ENCODE measurements at regions not wholly inside any gene's neighbourhood (a gene's known extent, or its start where the extent isn't known, plus 50 kb on each side); places are given as distances from the start of the nearest gene placed in this dataset.

- no peak overlapping the region for H3K9ac ChIP-seq
- no peaks in the 10 kb centered on the region for H3K36me3 ChIP-seq (ENCODE audit: control insufficient read depth, insufficient read depth, low read length)
- no peaks in the 10 kb centered on the region for H3K79me2 ChIP-seq
- H3K27ac ChIP-seq = no peak overlapping the region
- H3K4me3 ChIP-seq (ENCODE audit: low read depth, low read length) = no peak overlapping the region
- H2AFZ ChIP-seq = no peak overlapping the region
- H3K9me3 ChIP-seq (ENCODE audit: control insufficient read depth, low read length) = no peaks in the 10 kb centered on the region
- no peak overlapping the region for H3K4me2 ChIP-seq (ENCODE audit: low read length)
- no peak for TF ChIP-seq CTCF (IDR thresholded peaks at IDR 0.05)
- H3K4me1 ChIP-seq = no peaks in the 10 kb centered on the region
- no peaks in the 10 kb centered on the region for H3K27me3 ChIP-seq (ENCODE audit: control insufficient read depth, insufficient read depth, low read length)
Measured at GRCh38 chr5:73998489-73998888, 372.5 kb downstream of the ARHGEF28 start.

GRCh38 chr5:73997960-73998359 lies 372.0 kb downstream of the ARHGEF28 start:
- no peaks in the 10 kb centered on the region for H3K36me3 ChIP-seq (ENCODE audit: control insufficient read depth, insufficient read depth, low read length)
- no peaks in the 10 kb centered on the region for H3K27me3 ChIP-seq (ENCODE audit: control insufficient read depth, insufficient read depth, low read length)
- TF ChIP-seq CTCF (IDR thresholded peaks at IDR 0.05) = no peak
- no peak overlapping the region for H3K27ac ChIP-seq
- H3K9me3 ChIP-seq (ENCODE audit: control insufficient read depth, low read length) = peaks cover 1% of the 10 kb centered on the region
- H2AFZ ChIP-seq = no peak overlapping the region
- no peak overlapping the region for H3K4me2 ChIP-seq (ENCODE audit: low read length)
- no peak overlapping the region for H3K9ac ChIP-seq
- no peaks in the 10 kb centered on the region for H3K4me1 ChIP-seq
- no peaks in the 10 kb centered on the region for H3K79me2 ChIP-seq
- H3K4me3 ChIP-seq (ENCODE audit: low read depth, low read length) = no peak overlapping the region

- no peak overlapping the region for H3K27ac ChIP-seq
Measured at GRCh38 chr5:73996151-73996755, 370.3 kb downstream of the ARHGEF28 start.

DNA sequence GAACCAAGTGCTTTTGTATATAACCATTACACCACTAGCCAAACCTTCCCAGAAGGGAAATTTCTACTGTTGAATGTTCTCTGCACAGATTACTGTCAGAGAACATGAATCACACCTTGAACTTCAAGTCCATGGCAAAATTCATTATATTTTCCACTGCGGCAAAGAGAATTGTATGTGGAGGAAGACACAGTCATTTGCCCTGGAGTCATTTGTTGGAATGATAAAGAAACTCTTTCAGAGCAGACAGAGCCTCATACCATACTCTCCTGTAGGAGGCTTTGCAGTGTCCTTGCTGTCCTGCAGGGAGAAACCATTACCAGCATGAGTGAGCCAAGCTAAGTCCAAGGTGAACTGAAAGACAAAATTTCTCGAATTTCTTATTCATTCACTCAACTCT lies 369.0 kb downstream of the ARHGEF28 start:
- H3K27ac ChIP-seq = no peak overlapping the region
- H3K36me3 ChIP-seq (ENCODE audit: control insufficient read depth, insufficient read depth, low read length) = no peaks in the 10 kb centered on the region
- no peak for TF ChIP-seq CTCF (IDR thresholded peaks at IDR 0.05)
- no peak overlapping the region for H3K4me2 ChIP-seq (ENCODE audit: low read length)
- no peak overlapping the region for H3K4me3 ChIP-seq (ENCODE audit: low read depth, low read length)
- H3K4me1 ChIP-seq = peaks cover 7% of the 10 kb centered on the region
- no peak overlapping the region for H2AFZ ChIP-seq
- no peaks in the 10 kb centered on the region for H3K79me2 ChIP-seq
- H3K9me3 ChIP-seq (ENCODE audit: control insufficient read depth, low read length) = peaks cover 2% of the 10 kb centered on the region
- no peaks in the 10 kb centered on the region for H3K27me3 ChIP-seq (ENCODE audit: control insufficient read depth, insufficient read depth, low read length)
- H3K9ac ChIP-seq = no peak overlapping the region

More at GRCh38 chr5:73996151-73996755, 370.3 kb downstream of the ARHGEF28 start:
- Histone ChIP-seq H2AFZ (no peak overlapping the region), H3K4me2 (ENCODE audit: low read length) (no peak overlapping the region), H3K4me3 (ENCODE audit: low read depth, low read length) (no peak overlapping the region), H3K4me1 (no peaks in the 10 kb centered on the region), H3K9me3 (ENCODE audit: control insufficient read depth, low read length) (peaks cover 2% of the 10 kb centered on the region), H3K27me3 (ENCODE audit: control insufficient read depth, insufficient read depth, low read length) (no peaks in the 10 kb centered on the region), H3K9ac (no peak overlapping the region), H3K36me3 (ENCODE audit: control insufficient read depth, insufficient read depth, low read length) (no peaks in the 10 kb centered on the region), H3K79me2 (no peaks in the 10 kb centered on the region)
- no peak for TF ChIP-seq CTCF (IDR thresholded peaks at IDR 0.05)

Measured in parathyroid adenoma (tissue), 2 donors.